ENCODE measurements at regions not wholly inside any gene's neighbourhood (a gene's known extent, or its start where the extent isn't known, plus 50 kb on each side); places are given as distances from the start of the nearest gene placed in this dataset.

- TF ChIP-seq ZFP1 (CRISPR knock-in tag; IDR thresholded peaks at IDR 0.05) (no peak), TEAD4 (IDR thresholded peaks at IDR 0.05; ENCODE audit: low read length) (peak; percentile 56; the same call in 1 of the 2 replicates), TEAD4 (CRISPR knock-in tag; IDR thresholded peaks at IDR 0.05; ENCODE audit: borderline replicate concordance) (no peak), TAF1 (IDR thresholded peaks at IDR 0.05; ENCODE audit: control insufficient read depth, extremely low read depth, insufficient read depth, low read length, severe bottlenecking) (no peak), ZNF232 (CRISPR knock-in tag; IDR thresholded peaks at IDR 0.05) (no peak), NFIX (CRISPR knock-in tag; IDR thresholded peaks at IDR 0.05; ENCODE audit: low read depth) (no peak), PML (IDR thresholded peaks at IDR 0.05; ENCODE audit: low read length) (no peak), ZSCAN29 (IDR thresholded peaks at IDR 0.05) (no peak), ATF1 (CRISPR knock-in tag; IDR thresholded peaks at IDR 0.05) (no peak), ATF1 (tag; IDR thresholded peaks at IDR 0.05) (0 out of 2 replicates have a peak, but pooled peaks have one; percentile 10), NFE2 (IDR thresholded peaks at IDR 0.05; ENCODE audit: low read depth) (no peak; the same call in 1 of the 2 replicates), ZNF384 (IDR thresholded peaks at IDR 0.05; ENCODE audit: low read depth, low read length) (peak; percentile 32; the same call in 1 of the 2 replicates), CTBP1 (IDR thresholded peaks at IDR 0.05; ENCODE audit: borderline replicate concordance) (no peak), STAG1 (CRISPR knock-in tag; IDR thresholded peaks at IDR 0.05; ENCODE audit: borderline replicate concordance) (no peak), CHD1 (IDR thresholded peaks at IDR 0.05; ENCODE audit: low read length) (no peak), POU5F1 (IDR thresholded peaks at IDR 0.05; ENCODE audit: borderline replicate concordance, low read depth, low read length, partially characterized antibody) (no peak), TAF7 (tag; IDR thresholded peaks at IDR 0.05) (no peak), FOSL1 (tag; conservative IDR thresholded peaks at IDR 0.05) (no peak), MIER1 (IDR thresholded peaks at IDR 0.05; ENCODE audit: low read depth) (no peak), NR1H2 (CRISPR knock-in tag; IDR thresholded peaks at IDR 0.05) (no peak), RHOXF2B (CRISPR knock-in tag; conservative IDR thresholded peaks at IDR 0.05) (no peak), XRCC5 (IDR thresholded peaks at IDR 0.05; ENCODE audit: low read depth, low read length) (no peak), IFI16 (CRISPR knock-in tag; IDR thresholded peaks at IDR 0.05) (no peak)
- TF ChIP-seq, protein P1, sequence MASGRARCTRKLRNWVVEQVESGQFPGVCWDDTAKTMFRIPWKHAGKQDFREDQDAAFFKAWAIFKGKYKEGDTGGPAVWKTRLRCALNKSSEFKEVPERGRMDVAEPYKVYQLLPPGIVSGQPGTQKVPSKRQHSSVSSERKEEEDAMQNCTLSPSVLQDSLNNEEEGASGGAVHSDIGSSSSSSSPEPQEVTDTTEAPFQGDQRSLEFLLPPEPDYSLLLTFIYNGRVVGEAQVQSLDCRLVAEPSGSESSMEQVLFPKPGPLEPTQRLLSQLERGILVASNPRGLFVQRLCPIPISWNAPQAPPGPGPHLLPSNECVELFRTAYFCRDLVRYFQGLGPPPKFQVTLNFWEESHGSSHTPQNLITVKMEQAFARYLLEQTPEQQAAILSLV (tag; IDR thresholded peaks at IDR 0.05) = no peak
- TF ChIP-seq, protein P2, sequence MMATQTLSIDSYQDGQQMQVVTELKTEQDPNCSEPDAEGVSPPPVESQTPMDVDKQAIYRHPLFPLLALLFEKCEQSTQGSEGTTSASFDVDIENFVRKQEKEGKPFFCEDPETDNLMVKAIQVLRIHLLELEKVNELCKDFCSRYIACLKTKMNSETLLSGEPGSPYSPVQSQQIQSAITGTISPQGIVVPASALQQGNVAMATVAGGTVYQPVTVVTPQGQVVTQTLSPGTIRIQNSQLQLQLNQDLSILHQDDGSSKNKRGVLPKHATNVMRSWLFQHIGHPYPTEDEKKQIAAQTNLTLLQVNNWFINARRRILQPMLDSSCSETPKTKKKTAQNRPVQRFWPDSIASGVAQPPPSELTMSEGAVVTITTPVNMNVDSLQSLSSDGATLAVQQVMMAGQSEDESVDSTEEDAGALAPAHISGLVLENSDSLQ (IDR thresholded peaks at IDR 0.05) = peak; percentile 95
- TF ChIP-seq, protein P3, sequence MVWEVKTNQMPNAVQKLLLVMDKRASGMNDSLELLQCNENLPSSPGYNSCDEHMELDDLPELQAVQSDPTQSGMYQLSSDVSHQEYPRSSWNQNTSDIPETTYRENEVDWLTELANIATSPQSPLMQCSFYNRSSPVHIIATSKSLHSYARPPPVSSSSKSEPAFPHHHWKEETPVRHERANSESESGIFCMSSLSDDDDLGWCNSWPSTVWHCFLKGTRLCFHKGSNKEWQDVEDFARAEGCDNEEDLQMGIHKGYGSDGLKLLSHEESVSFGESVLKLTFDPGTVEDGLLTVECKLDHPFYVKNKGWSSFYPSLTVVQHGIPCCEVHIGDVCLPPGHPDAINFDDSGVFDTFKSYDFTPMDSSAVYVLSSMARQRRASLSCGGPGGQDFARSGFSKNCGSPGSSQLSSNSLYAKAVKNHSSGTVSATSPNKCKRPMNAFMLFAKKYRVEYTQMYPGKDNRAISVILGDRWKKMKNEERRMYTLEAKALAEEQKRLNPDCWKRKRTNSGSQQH (CRISPR knock-in tag; IDR thresholded peaks at IDR 0.05) = no peak
- TF ChIP-seq, protein P4, sequence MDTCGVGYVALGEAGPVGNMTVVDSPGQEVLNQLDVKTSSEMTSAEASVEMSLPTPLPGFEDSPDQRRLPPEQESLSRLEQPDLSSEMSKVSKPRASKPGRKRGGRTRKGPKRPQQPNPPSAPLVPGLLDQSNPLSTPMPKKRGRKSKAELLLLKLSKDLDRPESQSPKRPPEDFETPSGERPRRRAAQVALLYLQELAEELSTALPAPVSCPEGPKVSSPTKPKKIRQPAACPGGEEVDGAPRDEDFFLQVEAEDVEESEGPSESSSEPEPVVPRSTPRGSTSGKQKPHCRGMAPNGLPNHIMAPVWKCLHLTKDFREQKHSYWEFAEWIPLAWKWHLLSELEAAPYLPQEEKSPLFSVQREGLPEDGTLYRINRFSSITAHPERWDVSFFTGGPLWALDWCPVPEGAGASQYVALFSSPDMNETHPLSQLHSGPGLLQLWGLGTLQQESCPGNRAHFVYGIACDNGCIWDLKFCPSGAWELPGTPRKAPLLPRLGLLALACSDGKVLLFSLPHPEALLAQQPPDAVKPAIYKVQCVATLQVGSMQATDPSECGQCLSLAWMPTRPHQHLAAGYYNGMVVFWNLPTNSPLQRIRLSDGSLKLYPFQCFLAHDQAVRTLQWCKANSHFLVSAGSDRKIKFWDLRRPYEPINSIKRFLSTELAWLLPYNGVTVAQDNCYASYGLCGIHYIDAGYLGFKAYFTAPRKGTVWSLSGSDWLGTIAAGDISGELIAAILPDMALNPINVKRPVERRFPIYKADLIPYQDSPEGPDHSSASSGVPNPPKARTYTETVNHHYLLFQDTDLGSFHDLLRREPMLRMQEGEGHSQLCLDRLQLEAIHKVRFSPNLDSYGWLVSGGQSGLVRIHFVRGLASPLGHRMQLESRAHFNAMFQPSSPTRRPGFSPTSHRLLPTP (IDR thresholded peaks at IDR 0.05; ENCODE audit: borderline replicate concordance, extremely low read depth, insufficient read length) = no peak
Observed at GRCh38 chr6:139490482-139490881, 116.0 kb upstream of the CITED2 start (continued).

All from K562 (cell line).